Thyroid gland (tissue), 4 donors: ENCODE measurements at regions not wholly inside any gene's neighbourhood (a gene's known extent, or its start where the extent isn't known, plus 50 kb on each side); places are given as distances from the start of the nearest gene placed in this dataset.

Source experiments
- CTCF ChIP-seq, 6 experiments: fragments of 200-600 bp in 3 of 6; fragments of 450-650 bp in 3 of 6; sonication (generic) in 3 of 6; IDR thresholded peaks; one replicate each; pipeline ENCODE4 v1.5.1; 2016 to 2019; ENCODE audit warnings: antibody characterized with exemption in 6 of 6, mild to moderate bottlenecking in 2 of 6, inconsistent platforms in 1 of 6, moderate library complexity in 1 of 6
- POLR2A ChIP-seq, 2 donors: fragments of 450-650 bp; IDR thresholded peaks; one replicate each; pipeline ENCODE4 v1.6.1; 2017; ENCODE audit warnings: antibody characterized with exemption in 2 of 2, mild to moderate bottlenecking in 2 of 2, moderate library complexity in 1 of 2

DNA sequence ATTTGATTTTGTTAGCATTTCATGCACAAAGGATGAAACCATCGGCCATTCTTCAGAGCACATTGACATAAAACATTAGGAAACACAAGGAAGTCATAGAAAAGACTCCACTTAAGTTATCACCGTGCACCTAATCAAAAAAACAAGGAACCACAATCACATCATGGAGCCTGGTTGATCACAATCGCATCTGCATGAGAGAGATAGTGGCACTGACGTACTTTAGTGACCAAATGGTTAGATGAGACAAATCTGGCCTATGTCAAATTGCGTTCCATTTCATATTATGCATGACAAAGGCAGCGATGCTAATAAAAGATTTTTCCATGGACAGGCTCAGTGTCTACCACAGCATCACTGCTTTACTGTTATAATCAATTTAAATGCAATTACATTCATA is 571.8 kb upstream of the ADGRL2 start:
- no peak for TF ChIP-seq POLR2A (IDR thresholded peaks at IDR 0.05)
- no peak for TF ChIP-seq CTCF (IDR thresholded peaks at IDR 0.05)
